H9 (cell line): ENCODE measurements at regions not wholly inside any gene's neighbourhood (a gene's known extent, or its start where the extent isn't known, plus 50 kb on each side); places are given as distances from the start of the nearest gene placed in this dataset.
A peak's percentile ranks its signal among the peaks of the same experiment; 100 is the strongest.
"Not testable (repeated sequence)": the region's sequence is repeated elsewhere in the genome, so short reads cannot be mapped to it uniquely, and the experiment has no call there.

Experiments
- DNase-seq: peaks from one replicate; pipeline ENCODE4 v3.0.0-alpha.2; 2017
- H2AFZ ChIP-seq: one replicate; pipeline ENCODE4 v1.6.1; 2013; ENCODE audit warnings: mild to moderate bottlenecking, low read length, control low read depth, moderate library complexity
- H2AK5ac ChIP-seq: 2 replicates; pipeline ENCODE4 v1.6.1; 2013; ENCODE audit warnings: low read length, control low read depth, mixed read lengths; ENCODE audit not compliant: insufficient read length
- H2BK120ac ChIP-seq: one replicate; pipeline ENCODE4 v1.6.1; 2013; ENCODE audit warnings: low read depth, mild to moderate bottlenecking, low read length, control low read depth, inconsistent platforms; ENCODE audit not compliant: poor library complexity, severe bottlenecking
- H2BK12ac ChIP-seq: 2 replicates; pipeline ENCODE4 v1.6.1; 2013; ENCODE audit warnings: low read length, control low read depth, mixed read lengths, low read depth; ENCODE audit not compliant: insufficient read length
- H2BK15ac ChIP-seq: 2 replicates; pipeline ENCODE4 v1.6.1; 2013; ENCODE audit warnings: low read depth, low read length, control low read depth
- H2BK20ac ChIP-seq: one replicate; pipeline ENCODE4 v1.6.1; 2013; ENCODE audit warnings: low read depth, mild to moderate bottlenecking, low read length, control low read depth, inconsistent platforms; ENCODE audit not compliant: poor library complexity, severe bottlenecking
- H2BK5ac ChIP-seq: 2 replicates; pipeline ENCODE4 v1.6.1; 2013; ENCODE audit warnings: low read length, control low read depth, mixed read lengths; ENCODE audit not compliant: insufficient read length
- H3K14ac ChIP-seq: 2 replicates; pipeline ENCODE4 v1.6.1; 2013; ENCODE audit warnings: low read length, control low read depth; ENCODE audit not compliant: insufficient read depth
- H3K18ac ChIP-seq: 2 replicates; pipeline ENCODE4 v1.6.1; 2013; ENCODE audit warnings: low read depth, mild to moderate bottlenecking, mixed read lengths, low read length, control low read depth; ENCODE audit not compliant: insufficient read length
- H3K23ac ChIP-seq: 2 replicates; pipeline ENCODE4 v1.6.1; 2013; ENCODE audit warnings: low read length, control low read depth, mixed read lengths, low read depth; ENCODE audit not compliant: insufficient read length
- H3K23me2 ChIP-seq: 2 replicates; pipeline ENCODE4 v1.6.1; 2013; ENCODE audit warnings: low read depth, mild to moderate bottlenecking, mixed read lengths, low read length, control low read depth; ENCODE audit not compliant: insufficient read length, poor library complexity, severe bottlenecking
- H3K27ac ChIP-seq: 2 replicates; pipeline ENCODE4 v1.5.1; 2013; ENCODE audit warnings: low read length, control low read depth, mixed read lengths, low read depth; ENCODE audit not compliant: insufficient read length
- H3K27me3 ChIP-seq: 2 replicates; pipeline ENCODE4 v1.6.1; 2013; ENCODE audit warnings: low read length, control low read depth, inconsistent platforms; ENCODE audit not compliant: insufficient read depth
- H3K4ac ChIP-seq: 2 replicates; pipeline ENCODE4 v1.6.1; 2013; ENCODE audit warnings: low read depth, mild to moderate bottlenecking, control low read depth, inconsistent platforms, low read length, moderate library complexity
- H3K4me1 ChIP-seq: 2 replicates; pipeline ENCODE4 v1.6.1; 2013; ENCODE audit warnings: low read length, control low read depth, inconsistent platforms; ENCODE audit not compliant: insufficient read depth
- H3K4me2 ChIP-seq: 2 replicates; pipeline ENCODE4 v1.6.1; 2013; ENCODE audit warnings: low read length, control low read depth, mixed read lengths; ENCODE audit not compliant: insufficient read length, insufficient read depth
- H3K56ac ChIP-seq: 2 replicates; pipeline ENCODE4 v1.6.1; 2013; ENCODE audit warnings: low read depth, mild to moderate bottlenecking, mixed read lengths, low read length, control low read depth; ENCODE audit not compliant: insufficient read length
- H3K79me1 ChIP-seq: 2 replicates; pipeline ENCODE4 v1.6.1; 2013; ENCODE audit warnings: low read depth, mild to moderate bottlenecking, moderate library complexity, low read length, control low read depth, inconsistent platforms; ENCODE audit not compliant: insufficient read depth, poor library complexity, severe bottlenecking
- H3K79me2 ChIP-seq: 2 replicates; pipeline ENCODE4 v1.6.1; 2013; ENCODE audit warnings: low read length, control low read depth, inconsistent platforms; ENCODE audit not compliant: insufficient read depth
- H3K9ac ChIP-seq: 2 replicates; pipeline ENCODE4 v1.6.1; 2013; ENCODE audit warnings: low read length, control low read depth, mixed read lengths; ENCODE audit not compliant: insufficient read length; ENCODE audit errors: extremely low read depth
- H3K9me3 ChIP-seq: one replicate; pipeline ENCODE4 v1.6.1; 2013; ENCODE audit warnings: low read depth, low read length, inconsistent platforms; ENCODE audit not compliant: control insufficient read depth
- H3T11ph ChIP-seq: one replicate; pipeline ENCODE4 v1.6.1; 2013; ENCODE audit warnings: mild to moderate bottlenecking, low read length, control low read depth, inconsistent platforms
- H4K20me1 ChIP-seq: one replicate; pipeline ENCODE4 v1.6.1; 2013; ENCODE audit not compliant: control insufficient read depth, insufficient read length, insufficient read depth
- H4K5ac ChIP-seq: 2 replicates; pipeline ENCODE4 v1.6.1; 2013; ENCODE audit warnings: low read depth, mild to moderate bottlenecking, mixed read lengths, low read length, control low read depth; ENCODE audit not compliant: insufficient read length
- H4K8ac ChIP-seq: replicated peaks from 2 replicates; pipeline ENCODE4 v1.6.1; 2013; ENCODE audit warnings: low read length, control low read depth, mixed read lengths, low read depth; ENCODE audit not compliant: insufficient read length
- H4K91ac ChIP-seq: 2 replicates; pipeline ENCODE4 v1.6.1; 2013; ENCODE audit warnings: low read depth, mild to moderate bottlenecking, moderate library complexity, mixed read lengths, low read length, control low read depth; ENCODE audit not compliant: insufficient read length
- H3K27ac Mint-ChIP-seq, 3 experiments: 2 replicates in 2 of 3; 3 replicates in 1 of 3; pipeline ENCODE4 v1.8.0; 2020 to 2021; ENCODE audit warnings: mixed read lengths in 3 of 3, mild to moderate bottlenecking in 1 of 3, moderate library complexity in 1 of 3
- H3K27me3 Mint-ChIP-seq: 2 replicates; pipeline ENCODE4 v1.8.0; 2021; ENCODE audit warnings: low read depth, mild to moderate bottlenecking, moderate library complexity, mixed read lengths
- H3K36me3 Mint-ChIP-seq, 3 experiments: 2 replicates in 2 of 3; 3 replicates in 1 of 3; pipeline ENCODE4 v1.8.0; 2020 to 2021; ENCODE audit warnings: low read depth in 3 of 3, mixed read lengths in 3 of 3; ENCODE audit not compliant: insufficient read depth in 1 of 3
- H3K4me1 Mint-ChIP-seq, 2 experiments: 2 replicates each; pipeline ENCODE4 v1.8.0; 2020; ENCODE audit warnings: mixed read lengths in 2 of 2
- H3K4me3 Mint-ChIP-seq, 2 experiments: 2 replicates in 1 of 2; 3 replicates in 1 of 2; pipeline ENCODE4 v1.8.0; 2020 to 2021; ENCODE audit warnings: mild to moderate bottlenecking in 2 of 2, mixed read lengths in 2 of 2, moderate library complexity in 1 of 2
- H3K9me3 Mint-ChIP-seq, 2 experiments: 2 replicates in 1 of 2; 3 replicates in 1 of 2; pipeline ENCODE4 v1.8.0; 2020; ENCODE audit warnings: mild to moderate bottlenecking in 2 of 2, mixed read lengths in 2 of 2, moderate library complexity in 1 of 2
- WGBS: extraction: QIAGEN DNeasy Blood & Tissue Kit; methylation state at CpG from one replicate; pipeline ENCODE4 v1.1.7; 2013; ENCODE audit warnings: missing lambda C conversion rate, low lambda C conversion rate, mixed read lengths; ENCODE audit not compliant: insufficient read length; ENCODE audit errors: extremely low coverage; 5-methylcytosine and 5-hydroxymethylcytosine counted together

- not testable (repeated sequence) for H3K18ac ChIP-seq, H2AFZ ChIP-seq, DNase-seq, H2BK120ac ChIP-seq, H3K79me2 ChIP-seq, H2BK5ac ChIP-seq, H3K27ac ChIP-seq, H3K4me1 ChIP-seq, H2BK15ac ChIP-seq, H4K8ac ChIP-seq, H3K36me3 Mint-ChIP-seq, H3K79me1 ChIP-seq, H3K27me3 Mint-ChIP-seq, H4K91ac ChIP-seq, H3K27me3 ChIP-seq, H3T11ph ChIP-seq, H3K4me1 Mint-ChIP-seq, H3K4ac ChIP-seq, H2BK12ac ChIP-seq, H4K5ac ChIP-seq, H3K56ac ChIP-seq, H3K23me2 ChIP-seq, H3K23ac ChIP-seq, H3K9ac ChIP-seq, H3K9me3 Mint-ChIP-seq, H2BK20ac ChIP-seq, H4K20me1 ChIP-seq, H3K9me3 ChIP-seq, H3K27ac Mint-ChIP-seq, H3K4me2 ChIP-seq, H3K14ac ChIP-seq, H2AK5ac ChIP-seq
- H3K4me3 Mint-ChIP-seq, result peak overlapping the region in 1 of 2 experiments; percentile 37; a peak in 1 of 5 replicates
- no CpG with 5 or more reads among the region's 28 CpGs for WGBS
Measured at GRCh38 chr9:61856858-61857453, 667.1 kb downstream of the SPATA31A7 start.

- not testable (repeated sequence) for H3K27ac Mint-ChIP-seq, H2AK5ac ChIP-seq, H3K4me2 ChIP-seq, H3K9me3 ChIP-seq, H3K4me3 Mint-ChIP-seq, H2BK20ac ChIP-seq, H3K9me3 Mint-ChIP-seq, H4K91ac ChIP-seq, H3K27me3 Mint-ChIP-seq, H4K8ac ChIP-seq, H3K4me1 Mint-ChIP-seq, H3K56ac ChIP-seq, H3K79me2 ChIP-seq, H2BK5ac ChIP-seq, H3K18ac ChIP-seq, H2BK15ac ChIP-seq, DNase-seq, H4K5ac ChIP-seq, H3K4me1 ChIP-seq, H3K36me3 Mint-ChIP-seq, H2BK120ac ChIP-seq, H3K14ac ChIP-seq, H3K27ac ChIP-seq, H4K20me1 ChIP-seq, H3T11ph ChIP-seq, H3K4ac ChIP-seq, H3K79me1 ChIP-seq, H2BK12ac ChIP-seq, H3K23ac ChIP-seq, H3K23me2 ChIP-seq, H3K27me3 ChIP-seq, H2AFZ ChIP-seq, H3K9ac ChIP-seq
- WGBS, result no CpG with 5 or more reads among the region's 42 CpGs
Measured at GRCh38 chr9:61857709-61858351, 668.0 kb downstream of the SPATA31A7 start.
